ENCODE measurements at regions not wholly inside any gene's neighbourhood (a gene's known extent, or its start where the extent isn't known, plus 50 kb on each side); places are given as distances from the start of the nearest gene placed in this dataset.

DNA sequence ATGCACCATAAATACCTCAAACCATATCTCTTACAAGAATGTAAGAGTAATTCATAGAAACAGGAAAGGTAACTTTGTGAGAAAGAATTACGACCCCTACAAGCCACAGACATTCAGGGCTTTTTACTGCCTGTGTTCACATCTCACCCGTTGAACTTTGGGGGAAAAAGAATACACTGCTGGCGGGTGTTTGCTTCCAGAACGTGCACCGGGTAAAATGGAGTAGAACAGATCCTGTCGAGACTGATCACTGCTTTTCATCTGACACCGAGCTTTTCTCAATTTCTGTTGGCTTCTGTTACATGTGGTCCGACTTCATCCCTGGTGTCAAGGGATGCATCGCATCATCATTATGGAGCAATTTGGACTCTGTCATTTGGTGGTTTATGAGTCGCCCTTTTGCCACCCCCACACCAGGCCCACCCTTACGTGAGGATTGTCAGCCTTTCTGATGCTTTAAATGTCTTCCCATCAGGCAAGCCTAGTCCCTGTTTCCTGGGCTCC, 219.2 kb upstream of the ZFP64 start:
- H3K27ac Mint-ChIP-seq: no peak overlapping the region
- 0 out of 2 replicates have a peak, but pooled peaks cover 5% of the 10 kb centered on the region for H3K36me3 Mint-ChIP-seq (ENCODE audit: low read depth)
- H3K9me3 Mint-ChIP-seq: peaks cover 34% of the 10 kb centered on the region
- no peak overlapping the region for H3K4me3 Mint-ChIP-seq
- no peak for DNase-seq
- no peak for TF ChIP-seq CTCF (IDR thresholded peaks at IDR 0.05)
- no peaks in the 10 kb centered on the region; the same call in 1 of the 2 replicates for H3K27me3 Mint-ChIP-seq (ENCODE audit: insufficient read depth)
- H3K4me1 Mint-ChIP-seq (ENCODE audit: low read depth): no peaks in the 10 kb centered on the region

- Mint-ChIP-seq H3K27ac (no peak overlapping the region), H3K4me3 (no peak overlapping the region), H3K36me3 (ENCODE audit: low read depth) (0 out of 2 replicates have a peak, but pooled peaks cover 5% of the 10 kb centered on the region), H3K9me3 (peaks cover 32% of the 10 kb centered on the region), H3K4me1 (ENCODE audit: low read depth) (no peaks in the 10 kb centered on the region), H3K27me3 (ENCODE audit: insufficient read depth) (no peaks in the 10 kb centered on the region; the same call in 1 of the 2 replicates)
- no peak for TF ChIP-seq CTCF (IDR thresholded peaks at IDR 0.05)
- no peak for DNase-seq
Observed at GRCh38 chr20:52410182-52410647, 218.6 kb upstream of the ZFP64 start.

GRCh38 chr20:52405986-52406385, 214.4 kb upstream of the ZFP64 start:
- no peaks in the 10 kb centered on the region for H3K4me1 Mint-ChIP-seq (ENCODE audit: low read depth)
- H3K4me3 Mint-ChIP-seq: no peak overlapping the region
- no peak for TF ChIP-seq CTCF (IDR thresholded peaks at IDR 0.05)
- H3K36me3 Mint-ChIP-seq (ENCODE audit: low read depth): no peaks in the 10 kb centered on the region
- H3K27me3 Mint-ChIP-seq (ENCODE audit: insufficient read depth): no peaks in the 10 kb centered on the region
- H3K9me3 Mint-ChIP-seq: peaks cover 20% of the 10 kb centered on the region
- no peak for DNase-seq
- no peak overlapping the region for H3K27ac Mint-ChIP-seq

- no peak overlapping the region for H3K4me3 Mint-ChIP-seq
Observed at GRCh38 chr20:52405417-52405816, 213.8 kb upstream of the ZFP64 start.

GRCh38 chr20:52404671-52405070, 213.1 kb upstream of the ZFP64 start:
- Mint-ChIP-seq H3K36me3 (ENCODE audit: low read depth) (no peaks in the 10 kb centered on the region), H3K27me3 (ENCODE audit: insufficient read depth) (no peaks in the 10 kb centered on the region), H3K27ac (no peak overlapping the region), H3K4me1 (ENCODE audit: low read depth) (no peaks in the 10 kb centered on the region), H3K9me3 (peaks cover 20% of the 10 kb centered on the region; the same call in 1 of the 2 replicates), H3K4me3 (no peak overlapping the region)
- TF ChIP-seq CTCF (IDR thresholded peaks at IDR 0.05): no peak
- no peak for DNase-seq

More at GRCh38 chr20:52405417-52405816, 213.8 kb upstream of the ZFP64 start:
- Mint-ChIP-seq H3K27me3 (ENCODE audit: insufficient read depth) (no peaks in the 10 kb centered on the region), H3K4me1 (ENCODE audit: low read depth) (no peaks in the 10 kb centered on the region), H3K27ac (no peak overlapping the region), H3K36me3 (ENCODE audit: low read depth) (no peaks in the 10 kb centered on the region), H3K9me3 (peaks cover 20% of the 10 kb centered on the region; the same call in 1 of the 2 replicates)
- no peak for TF ChIP-seq CTCF (IDR thresholded peaks at IDR 0.05)
- no peak for DNase-seq
